WTC11 (cell line): ENCODE measurements at regions not wholly inside any gene's neighbourhood (a gene's known extent, or its start where the extent isn't known, plus 50 kb on each side); places are given as distances from the start of the nearest gene placed in this dataset.
"Not testable (repeated sequence)": the region's sequence is repeated elsewhere in the genome, so short reads cannot be mapped to it uniquely, and the experiment has no call there.

Experiments used
- ATF2 ChIP-seq: sonication (generic); formaldehyde crosslinking; IDR thresholded peaks from 2 replicates; pipeline ENCODE4 v1.8.1; 2022; ENCODE audit warnings: low read depth, missing genetic modification reagents, borderline replicate concordance
- CBFB ChIP-seq: sonication (generic); formaldehyde crosslinking; IDR thresholded peaks from 2 replicates; pipeline ENCODE4 v1.8.1; 2022; ENCODE audit warnings: mild to moderate bottlenecking, low read depth, missing genetic modification reagents
- CREB1 ChIP-seq: sonication (generic); formaldehyde crosslinking; IDR thresholded peaks from 2 replicates; pipeline ENCODE4 v1.8.0; 2023; ENCODE audit warnings: mild to moderate bottlenecking, missing genetic modification reagents
- CREM ChIP-seq: sonication (generic); formaldehyde crosslinking; IDR thresholded peaks from 2 replicates; pipeline ENCODE4 v1.8.1; 2022; ENCODE audit warnings: mild to moderate bottlenecking, missing genetic modification reagents, moderate library complexity
- CTCF ChIP-seq: fragments of 200-600 bp; IDR thresholded peaks from 2 replicates; pipeline ENCODE4 v1.8.0; 2022; ENCODE audit warnings: antibody characterized with exemption
- ESRRA ChIP-seq: sonication (generic); formaldehyde crosslinking; IDR thresholded peaks from 2 replicates; pipeline ENCODE4 v1.8.1; 2022; ENCODE audit warnings: mild to moderate bottlenecking, missing genetic modification reagents, borderline replicate concordance
- ETV6 ChIP-seq: sonication (generic); formaldehyde crosslinking; IDR thresholded peaks from 2 replicates; pipeline ENCODE4 v1.8.1; 2022; ENCODE audit warnings: mild to moderate bottlenecking, missing genetic modification reagents
- KAT7 ChIP-seq: sonication (generic); formaldehyde crosslinking; IDR thresholded peaks from 2 replicates; pipeline ENCODE4 v1.8.1; 2023; ENCODE audit warnings: missing genetic modification reagents, mild to moderate bottlenecking, borderline replicate concordance
- MXD4 ChIP-seq: fragments of 250-450 bp; sonication (Bioruptor Pico); IDR thresholded peaks from 2 replicates; pipeline ENCODE4 v1.8.0; 2021; ENCODE audit warnings: mild to moderate bottlenecking, moderate library complexity, borderline replicate concordance
- RORB ChIP-seq: fragments of 250-450 bp; sonication (Bioruptor Pico); IDR thresholded peaks from 2 replicates; pipeline ENCODE4 v1.9.0; 2021; ENCODE audit warnings: mild to moderate bottlenecking
- SMAD3 ChIP-seq: sonication (generic); formaldehyde crosslinking; IDR thresholded peaks from 2 replicates; pipeline ENCODE4 v1.8.0; 2022; ENCODE audit warnings: missing genetic modification reagents, mild to moderate bottlenecking, borderline replicate concordance
- ZBTB21 ChIP-seq: sonication (generic); formaldehyde crosslinking; IDR thresholded peaks from 2 replicates; pipeline ENCODE4 v1.8.1; 2023; ENCODE audit warnings: mild to moderate bottlenecking, missing genetic modification reagents, borderline replicate concordance
- TF ChIP-seq, protein P1 (sequence below): sonication (generic); formaldehyde crosslinking; conservative IDR thresholded peaks from 2 replicates; pipeline ENCODE4 v1.8.1; 2022; ENCODE audit warnings: mild to moderate bottlenecking, missing genetic modification reagents
- TF ChIP-seq, protein P2 (sequence below): fragments of 250-450 bp; sonication (Bioruptor Pico); IDR thresholded peaks from 2 replicates; pipeline ENCODE4 v1.9.0; 2021; ENCODE audit warnings: moderate library complexity, mild to moderate bottlenecking, inconsistent platforms, borderline replicate concordance

DNA sequence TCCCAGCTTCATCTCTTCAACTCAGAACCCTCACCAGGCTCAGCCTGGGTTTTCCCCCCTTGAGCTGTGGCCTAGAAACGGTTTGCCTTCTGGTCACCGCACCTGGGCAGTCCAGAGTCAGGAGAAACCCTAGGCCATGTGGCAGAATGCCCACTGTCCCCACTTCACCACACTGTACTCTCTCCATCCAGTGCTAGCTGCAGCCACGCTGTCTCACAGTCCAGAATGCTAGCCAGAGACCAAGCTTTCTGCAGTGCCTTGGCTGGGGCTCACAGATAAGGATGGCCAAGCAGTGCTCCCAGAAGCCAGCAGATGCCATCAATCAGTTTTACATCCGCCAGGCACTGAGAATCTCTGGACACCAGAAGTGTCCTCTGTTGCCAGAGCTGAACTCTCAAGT, 3943.8 kb upstream of the OR11H1 start:
- TF ChIP-seq SMAD3 (CRISPR knock-in tag); CTCF; ETV6; KAT7; ESRRA (CRISPR knock-in tag); ZBTB21 (CRISPR knock-in tag); CREB1; CREM; MXD4 (CRISPR knock-in tag); RORB; CBFB (CRISPR knock-in tag); ATF2: not testable (repeated sequence)
- TF ChIP-seq, protein P1, sequence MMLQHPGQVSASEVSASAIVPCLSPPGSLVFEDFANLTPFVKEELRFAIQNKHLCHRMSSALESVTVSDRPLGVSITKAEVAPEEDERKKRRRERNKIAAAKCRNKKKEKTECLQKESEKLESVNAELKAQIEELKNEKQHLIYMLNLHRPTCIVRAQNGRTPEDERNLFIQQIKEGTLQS (CRISPR knock-in tag) = not testable (repeated sequence)
- TF ChIP-seq, protein P2, sequence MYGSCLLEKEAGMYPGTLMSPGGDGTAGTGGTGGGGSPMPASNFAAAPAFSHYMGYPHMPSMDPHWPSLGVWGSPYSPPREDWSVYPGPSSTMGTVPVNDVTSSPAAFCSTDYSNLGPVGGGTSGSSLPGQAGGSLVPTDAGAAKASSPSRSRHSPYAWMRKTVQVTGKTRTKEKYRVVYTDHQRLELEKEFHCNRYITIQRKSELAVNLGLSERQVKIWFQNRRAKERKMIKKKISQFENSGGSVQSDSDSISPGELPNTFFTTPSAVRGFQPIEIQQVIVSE (CRISPR knock-in tag) = not testable (repeated sequence)
